Trophoblast cell (in vitro differentiated cells and primary cell): ENCODE measurements at regions not wholly inside any gene's neighbourhood (a gene's known extent, or its start where the extent isn't known, plus 50 kb on each side); places are given as distances from the start of the nearest gene placed in this dataset.

ENCODE experiments used
- DNase-seq, 2 donors: peaks; one replicate each; pipeline ENCODE4 v3.0.0-alpha.2; 2016
- H2AFZ ChIP-seq: 2 replicates; pipeline ENCODE4 v1.6.1; 2013; ENCODE audit warnings: low read length, moderate library complexity, mild to moderate bottlenecking; ENCODE audit not compliant: insufficient read depth, poor library complexity
- H2AK5ac ChIP-seq: 2 replicates; pipeline ENCODE4 v1.6.1; 2013; ENCODE audit warnings: mild to moderate bottlenecking, low read length
- H2BK120ac ChIP-seq: 2 replicates; pipeline ENCODE4 v1.6.1; 2013; ENCODE audit warnings: low read length, mild to moderate bottlenecking, moderate library complexity; ENCODE audit not compliant: insufficient read depth, poor library complexity
- H2BK12ac ChIP-seq: 2 replicates; pipeline ENCODE4 v1.6.1; 2013; ENCODE audit warnings: mild to moderate bottlenecking, low read length, moderate library complexity
- H2BK5ac ChIP-seq: 2 replicates; pipeline ENCODE4 v1.6.1; 2013; ENCODE audit warnings: low read length, low read depth, moderate library complexity, mild to moderate bottlenecking; ENCODE audit not compliant: poor library complexity
- H3K14ac ChIP-seq: 2 replicates; pipeline ENCODE4 v1.6.1; 2013; ENCODE audit warnings: mild to moderate bottlenecking, low read length
- H3K18ac ChIP-seq: 2 replicates; pipeline ENCODE4 v1.6.1; 2013; ENCODE audit warnings: mild to moderate bottlenecking, low read length
- H3K23ac ChIP-seq: 2 replicates; pipeline ENCODE4 v1.6.1; 2013; ENCODE audit warnings: low read length
- H3K27ac ChIP-seq: 2 replicates; pipeline ENCODE4 v1.5.1; 2013; ENCODE audit warnings: low read depth, mild to moderate bottlenecking, inconsistent platforms, low read length, moderate library complexity
- H3K27me3 ChIP-seq: 2 replicates; pipeline ENCODE4 v1.6.1; 2013; ENCODE audit warnings: inconsistent platforms, mild to moderate bottlenecking, low read length, moderate library complexity; ENCODE audit not compliant: insufficient read depth
- H3K36me3 ChIP-seq, 2 experiments: 1 replicate in 1 of 2; 2 replicates in 1 of 2; pipeline ENCODE4 v1.6.1; 2013; ENCODE audit warnings: low read length in 2 of 2, mild to moderate bottlenecking in 2 of 2, moderate library complexity in 1 of 2; ENCODE audit not compliant: insufficient read depth in 2 of 2, control insufficient read depth in 1 of 2
- H3K4ac ChIP-seq: 2 replicates; pipeline ENCODE4 v1.6.1; 2013; ENCODE audit warnings: low read depth, mild to moderate bottlenecking, low read length, moderate library complexity
- H3K4me1 ChIP-seq, 2 experiments: 1 replicate in 1 of 2; 2 replicates in 1 of 2; pipeline ENCODE4 v1.6.1; 2013; ENCODE audit warnings: low read length in 2 of 2, mild to moderate bottlenecking in 2 of 2, moderate library complexity in 1 of 2; ENCODE audit not compliant: insufficient read depth in 2 of 2, control insufficient read depth in 1 of 2
- H3K4me2 ChIP-seq: 2 replicates; pipeline ENCODE4 v1.6.1; 2013; ENCODE audit warnings: inconsistent platforms, mild to moderate bottlenecking, low read length, moderate library complexity
- H3K4me3 ChIP-seq: 2 replicates; pipeline ENCODE4 v1.5.1; 2013; ENCODE audit warnings: mild to moderate bottlenecking, low read depth, low read length, inconsistent platforms
- H3K79me1 ChIP-seq: one replicate; pipeline ENCODE4 v1.6.1; 2013; ENCODE audit warnings: low read length
- H3K79me2 ChIP-seq: 2 replicates; pipeline ENCODE4 v1.6.1; 2013; ENCODE audit warnings: low read length, mild to moderate bottlenecking; ENCODE audit not compliant: control insufficient read depth, insufficient read depth, poor library complexity
- H3K9ac ChIP-seq: 2 replicates; pipeline ENCODE4 v1.6.1; 2013; ENCODE audit warnings: mild to moderate bottlenecking, low read length
- H3K9me3 ChIP-seq: 2 replicates; pipeline ENCODE4 v1.6.1; 2013; ENCODE audit warnings: low read depth, mild to moderate bottlenecking, control low read depth, inconsistent platforms, low read length; ENCODE audit not compliant: insufficient read depth
- H4K12ac ChIP-seq: 2 replicates; pipeline ENCODE4 v1.6.1; 2013; ENCODE audit warnings: low read depth, mild to moderate bottlenecking, low read length, moderate library complexity
- H4K8ac ChIP-seq: 2 replicates; pipeline ENCODE4 v1.6.1; 2013; ENCODE audit warnings: low read depth, mild to moderate bottlenecking, low read length, moderate library complexity
- H4K91ac ChIP-seq: one replicate; pipeline ENCODE4 v1.6.1; 2013; ENCODE audit warnings: low read depth, mild to moderate bottlenecking, low read length, moderate library complexity
- WGBS: extraction: QIAGEN DNeasy Blood & Tissue Kit; methylation state at CpG from one replicate; pipeline ENCODE4 v1.1.7; 2013; ENCODE audit warnings: missing lambda C conversion rate; ENCODE audit not compliant: insufficient read length, insufficient coverage; ENCODE audit errors: extremely low coverage; 5-methylcytosine and 5-hydroxymethylcytosine counted together

- H3K4me2 ChIP-seq = no peak overlapping the region
- H4K12ac ChIP-seq = no peak overlapping the region
- no peak overlapping the region for H3K27ac ChIP-seq
- H4K91ac ChIP-seq = no peak overlapping the region
- no peak overlapping the region for H3K4ac ChIP-seq
- no peak overlapping the region for H3K4me3 ChIP-seq
- H2AFZ ChIP-seq = no peak overlapping the region
- H3K79me1 ChIP-seq = no peaks in the 10 kb centered on the region
- no peak overlapping the region for H3K23ac ChIP-seq
- no peak overlapping the region for H3K14ac ChIP-seq
- WGBS = no CpG with 5 or more reads among the region's 6 CpGs
- no peak overlapping the region for H3K9ac ChIP-seq
- no peaks in the 10 kb centered on the region for H3K36me3 ChIP-seq
- no peak overlapping the region for H2BK5ac ChIP-seq
- H2BK120ac ChIP-seq = no peak overlapping the region
- H3K9me3 ChIP-seq = peaks cover 2% of the 10 kb centered on the region
- H4K8ac ChIP-seq = no peak overlapping the region
- H2BK12ac ChIP-seq = no peak overlapping the region
- no peak overlapping the region for H2AK5ac ChIP-seq
- H3K4me1 ChIP-seq = no peaks in the 10 kb centered on the region
- H3K27me3 ChIP-seq = no peaks in the 10 kb centered on the region
- H3K79me2 ChIP-seq = no peaks in the 10 kb centered on the region
- no peak for DNase-seq
- H3K18ac ChIP-seq = no peak overlapping the region
Measured at GRCh38 chr2:133970641-133971040, 283.2 kb upstream of the MGAT5 start.

GRCh38 chr2:133972297-133972696 lies 281.6 kb upstream of the MGAT5 start:
- Histone ChIP-seq H2BK12ac (no peak overlapping the region), H2AK5ac (no peak overlapping the region), H3K36me3 (no peaks in the 10 kb centered on the region), H2AFZ (no peak overlapping the region), H4K12ac (no peak overlapping the region), H3K14ac (no peak overlapping the region), H3K4ac (no peak overlapping the region), H3K79me2 (no peaks in the 10 kb centered on the region), H2BK120ac (no peak overlapping the region), H3K4me2 (no peak overlapping the region), H3K79me1 (no peaks in the 10 kb centered on the region), H3K4me1 (no peaks in the 10 kb centered on the region), H3K4me3 (no peak overlapping the region), H3K27ac (no peak overlapping the region), H3K9me3 (peaks cover 2% of the 10 kb centered on the region), H3K18ac (no peak overlapping the region), H3K9ac (no peak overlapping the region), H3K23ac (no peak overlapping the region), H4K91ac (no peak overlapping the region), H2BK5ac (no peak overlapping the region), H4K8ac (no peak overlapping the region), H3K27me3 (no peaks in the 10 kb centered on the region)
- DNase-seq = no peak
- WGBS = no CpG with 5 or more reads among the region's 2 CpGs

GRCh38 chr2:133972786-133973185 lies 281.1 kb upstream of the MGAT5 start:
- Histone ChIP-seq H3K4me3 (no peak overlapping the region), H3K4me2 (no peak overlapping the region), H2AFZ (no peak overlapping the region), H4K91ac (no peak overlapping the region), H2BK120ac (no peak overlapping the region), H3K18ac (no peak overlapping the region), H2AK5ac (no peak overlapping the region), H3K36me3 (no peaks in the 10 kb centered on the region), H3K14ac (no peak overlapping the region), H3K4ac (no peak overlapping the region), H2BK5ac (no peak overlapping the region), H3K9me3 (peaks cover 2% of the 10 kb centered on the region), H3K27me3 (no peaks in the 10 kb centered on the region), H3K27ac (no peak overlapping the region), H4K12ac (no peak overlapping the region), H3K79me2 (no peaks in the 10 kb centered on the region), H3K4me1 (no peaks in the 10 kb centered on the region), H3K79me1 (no peaks in the 10 kb centered on the region), H3K9ac (no peak overlapping the region), H3K23ac (no peak overlapping the region), H2BK12ac (no peak overlapping the region), H4K8ac (no peak overlapping the region)
- DNase-seq = no peak
- WGBS = no CpG with 5 or more reads among the region's 8 CpGs

- Histone ChIP-seq H3K4me1 (no peaks in the 10 kb centered on the region), H3K27ac (no peak overlapping the region), H3K4me3 (no peak overlapping the region), H3K79me1 (no peaks in the 10 kb centered on the region), H4K91ac (no peak overlapping the region), H3K23ac (no peak overlapping the region), H2BK5ac (no peak overlapping the region), H3K9me3 (peaks cover 2% of the 10 kb centered on the region), H3K4me2 (no peak overlapping the region), H2AK5ac (no peak overlapping the region), H4K8ac (no peak overlapping the region), H3K79me2 (no peaks in the 10 kb centered on the region), H2BK12ac (no peak overlapping the region), H3K18ac (no peak overlapping the region), H2AFZ (no peak overlapping the region), H4K12ac (no peak overlapping the region), H3K27me3 (no peaks in the 10 kb centered on the region), H3K9ac (no peak overlapping the region), H3K36me3 (no peaks in the 10 kb centered on the region), H3K14ac (no peak overlapping the region), H3K4ac (no peak overlapping the region), H2BK120ac (no peak overlapping the region)
- no CpG with 5 or more reads among the region's 1 CpG for WGBS
- no peak for DNase-seq
Measured at GRCh38 chr2:133974353-133974752, 279.5 kb upstream of the MGAT5 start.
